Heart left ventricle (tissue), 13 donors: ENCODE measurements at regions not wholly inside any gene's neighbourhood (a gene's known extent, or its start where the extent isn't known, plus 50 kb on each side); places are given as distances from the start of the nearest gene placed in this dataset.
"Not testable (repeated sequence)": the region's sequence is repeated elsewhere in the genome, so short reads cannot be mapped to it uniquely, and the experiment has no call there.

Experiments
- POLR2A ChIP-seq, 2 donors: fragments of 450-650 bp; IDR thresholded peaks; one replicate each; pipeline ENCODE4 v1.6.1; 2017; ENCODE audit warnings: antibody characterized with exemption in 2 of 2, mild to moderate bottlenecking in 2 of 2, moderate library complexity in 2 of 2
- TF ChIP-seq, protein P1 (sequence below), 12 donors: fragments of 200-600 bp; sonication (generic) in 4 of 12; IDR thresholded peaks; one replicate each; pipeline versions ENCODE4 v1.5.0 to v1.8.0; 2018 to 2022; ENCODE audit warnings: antibody characterized with exemption in 12 of 12, mild to moderate bottlenecking in 5 of 12
- donor health status: ischemic (EF 13 %, LVEDD 7.1; RV severe dilation, severe dysfunction).
- donor health status: DM: no; HTN: yes; CAD: no.
- donor health status: DM: no; HTN: no; CAD: no.
- donor health status: ischemic (EF 25% LVEDD 6.9; RV normal size, moderate dysfunction).
- donor health status: ischemic (EF 25% LVEDD 5.7; RV mildly dilated, moderate dysfunction).
- donor health status: ischemic (EF 35%, LVEDD 5.7; RV mildly dilated, moderate dysfunction).
- donor health status: nonischemic (EF 11% LVEDD 7.7; RV severe dilation, severe dysfunction).
- donor health status: DM: yes; HTN: yes; CAD: no.
- donor health status: PGD.
- donor health status: ischemic (EF 29% LVEDD 5.4; RV normal size, mild dysfunction).
- donor health status: nonischemic (EF 23%, LVEDD 6.1; RV moderate dilation, normal function).

DNA sequence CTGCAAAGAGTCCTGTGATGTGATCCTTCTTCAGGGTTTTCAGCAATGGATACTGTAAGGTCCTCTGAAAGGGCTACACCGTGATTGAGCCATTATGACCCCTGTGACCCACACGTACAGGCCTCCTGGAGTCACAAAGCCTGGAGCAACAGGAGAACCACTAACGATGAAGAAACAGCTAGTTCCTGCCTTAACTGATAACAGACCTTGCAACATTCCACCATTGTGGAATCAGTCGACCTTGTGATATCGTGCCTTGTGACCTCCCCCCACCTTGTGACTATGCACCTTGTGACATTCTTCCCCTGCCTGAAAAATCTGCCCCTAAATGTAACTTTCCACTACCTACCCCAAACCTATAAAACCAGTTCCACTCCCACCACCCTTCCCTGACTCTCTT, 1235.4 kb downstream of the OTOL1 start:
- TF ChIP-seq, protein P1, sequence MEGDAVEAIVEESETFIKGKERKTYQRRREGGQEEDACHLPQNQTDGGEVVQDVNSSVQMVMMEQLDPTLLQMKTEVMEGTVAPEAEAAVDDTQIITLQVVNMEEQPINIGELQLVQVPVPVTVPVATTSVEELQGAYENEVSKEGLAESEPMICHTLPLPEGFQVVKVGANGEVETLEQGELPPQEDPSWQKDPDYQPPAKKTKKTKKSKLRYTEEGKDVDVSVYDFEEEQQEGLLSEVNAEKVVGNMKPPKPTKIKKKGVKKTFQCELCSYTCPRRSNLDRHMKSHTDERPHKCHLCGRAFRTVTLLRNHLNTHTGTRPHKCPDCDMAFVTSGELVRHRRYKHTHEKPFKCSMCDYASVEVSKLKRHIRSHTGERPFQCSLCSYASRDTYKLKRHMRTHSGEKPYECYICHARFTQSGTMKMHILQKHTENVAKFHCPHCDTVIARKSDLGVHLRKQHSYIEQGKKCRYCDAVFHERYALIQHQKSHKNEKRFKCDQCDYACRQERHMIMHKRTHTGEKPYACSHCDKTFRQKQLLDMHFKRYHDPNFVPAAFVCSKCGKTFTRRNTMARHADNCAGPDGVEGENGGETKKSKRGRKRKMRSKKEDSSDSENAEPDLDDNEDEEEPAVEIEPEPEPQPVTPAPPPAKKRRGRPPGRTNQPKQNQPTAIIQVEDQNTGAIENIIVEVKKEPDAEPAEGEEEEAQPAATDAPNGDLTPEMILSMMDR (IDR thresholded peaks at IDR 0.05), result not testable (repeated sequence)
- not testable (repeated sequence) for TF ChIP-seq POLR2A (IDR thresholded peaks at IDR 0.05)
